NCI-H2196 treated with DMSO at 0.1 percent for 48 hours (cell line): ENCODE measurements at regions not wholly inside any gene's neighbourhood (a gene's known extent, or its start where the extent isn't known, plus 50 kb on each side); places are given as distances from the start of the nearest gene placed in this dataset.
"Not testable (repeated sequence)": the region's sequence is repeated elsewhere in the genome, so short reads cannot be mapped to it uniquely, and the experiment has no call there.

Experiments
- DNase-seq: peaks from one replicate; lab custom pipeline; 2025; ENCODE audit not compliant: unreplicated experiment; lab: John Stamatoyannopoulos, UW

- DNase-seq, result no peak
These were observed 127.2 kb upstream of the SLIT2 start for GRCh38 chr4:20124317-20125026.

DNA sequence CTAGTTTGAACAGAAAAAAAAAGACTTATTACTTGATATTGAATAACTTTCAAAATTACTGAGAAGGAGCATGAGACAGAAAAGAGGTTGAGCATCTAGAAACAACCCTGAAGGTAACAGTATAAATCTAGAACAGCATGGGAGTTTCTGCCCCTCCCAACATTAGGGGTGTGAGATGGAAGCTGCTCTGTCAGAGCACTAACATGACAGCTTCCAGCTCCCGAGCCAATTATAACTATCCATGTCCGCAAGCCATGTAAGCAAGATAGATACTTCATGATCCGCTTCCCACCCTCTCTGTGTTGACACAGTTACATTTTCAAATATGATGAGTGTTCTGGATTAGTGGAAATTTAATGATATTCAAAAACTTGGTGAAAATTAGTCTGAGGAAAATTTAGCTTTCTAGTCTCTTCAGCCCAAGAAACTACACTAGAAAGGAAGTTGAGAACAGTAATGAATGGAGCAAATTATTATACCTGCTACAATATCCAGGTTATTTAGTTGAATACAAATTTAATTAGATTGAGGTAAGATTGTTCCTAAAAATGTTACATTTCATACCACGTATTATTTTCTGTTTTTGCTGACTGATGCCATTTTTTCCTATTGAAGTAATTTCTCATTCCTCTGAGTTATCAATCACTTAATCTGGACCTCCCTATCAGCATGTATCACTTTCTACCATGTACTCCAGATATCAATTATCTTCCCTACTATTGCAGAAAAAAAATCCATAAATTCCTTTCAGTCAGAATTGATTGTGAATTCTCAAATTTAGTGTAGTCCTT, 129.3 kb upstream of the SLIT2 start:
- no peak for DNase-seq

GRCh38 chr4:20119141-20119540, 132.6 kb upstream of the SLIT2 start:
- no peak for DNase-seq

DNA sequence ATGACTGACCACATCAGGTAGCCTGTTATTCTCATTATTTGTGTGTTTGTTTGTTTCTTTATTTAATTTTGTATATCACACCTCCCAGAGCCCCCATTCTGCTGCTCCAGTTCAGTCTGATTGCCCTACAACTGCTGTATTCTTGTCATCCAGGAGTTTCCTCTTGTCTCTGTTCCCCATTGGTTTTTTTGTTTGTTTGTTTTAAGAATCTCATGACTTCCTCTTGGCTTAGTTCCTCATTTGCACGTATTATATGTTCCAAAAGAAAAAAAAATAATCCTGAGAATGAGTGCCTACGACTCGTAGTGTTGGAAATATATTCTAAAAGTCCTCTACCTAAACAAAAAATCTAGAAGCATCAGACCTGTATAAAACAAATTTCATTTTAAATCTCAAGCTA, 142.3 kb upstream of the SLIT2 start:
- no peak for DNase-seq

DNA sequence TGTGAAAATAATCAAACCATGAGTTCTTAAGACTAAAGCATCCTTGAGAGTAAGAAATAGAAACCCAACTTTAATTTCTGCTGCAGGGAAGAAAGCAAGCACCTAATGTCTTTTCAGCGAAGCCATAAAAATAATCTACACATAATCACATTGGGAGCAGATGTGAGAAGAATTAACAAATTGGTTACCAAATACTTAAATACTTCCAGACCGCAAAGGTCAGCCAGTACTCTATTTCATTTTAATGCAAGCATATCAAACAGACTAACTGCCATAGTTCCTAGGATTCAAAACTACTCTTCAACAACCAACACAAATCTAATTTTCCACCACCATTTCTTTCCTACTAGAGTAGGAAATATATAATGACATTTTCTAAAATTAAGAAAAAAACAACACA, 144.8 kb upstream of the SLIT2 start:
- no peak for DNase-seq

- DNase-seq, result no peak
These were observed 149.9 kb upstream of the SLIT2 start for GRCh38 chr4:20101831-20102230.

DNA sequence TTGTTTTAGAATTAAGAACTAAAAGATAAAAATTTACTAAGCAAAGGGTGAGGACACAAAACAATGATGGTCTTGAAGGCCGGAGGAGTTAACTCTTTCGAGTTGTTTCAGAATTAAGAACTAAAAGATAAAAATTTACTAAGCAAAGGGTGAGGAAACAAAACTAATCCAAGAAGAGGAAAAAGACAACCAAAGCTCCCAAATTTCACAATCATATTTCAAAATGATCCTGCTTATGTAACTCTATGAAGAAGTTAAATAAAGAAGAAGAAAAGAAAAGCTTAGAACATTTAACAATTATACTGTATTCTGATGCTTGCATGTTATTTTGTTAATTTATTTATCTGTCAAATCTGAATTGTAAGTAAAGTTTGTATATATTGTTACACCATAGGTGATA, 154.8 kb upstream of the SLIT2 start:
- no peak for DNase-seq

GRCh38 chr4:20095805-20096541, 155.7 kb upstream of the SLIT2 start:
- DNase-seq, result no peak

- DNase-seq, result no peak
These were observed 159.9 kb upstream of the SLIT2 start for GRCh38 chr4:20091781-20092180.

DNA sequence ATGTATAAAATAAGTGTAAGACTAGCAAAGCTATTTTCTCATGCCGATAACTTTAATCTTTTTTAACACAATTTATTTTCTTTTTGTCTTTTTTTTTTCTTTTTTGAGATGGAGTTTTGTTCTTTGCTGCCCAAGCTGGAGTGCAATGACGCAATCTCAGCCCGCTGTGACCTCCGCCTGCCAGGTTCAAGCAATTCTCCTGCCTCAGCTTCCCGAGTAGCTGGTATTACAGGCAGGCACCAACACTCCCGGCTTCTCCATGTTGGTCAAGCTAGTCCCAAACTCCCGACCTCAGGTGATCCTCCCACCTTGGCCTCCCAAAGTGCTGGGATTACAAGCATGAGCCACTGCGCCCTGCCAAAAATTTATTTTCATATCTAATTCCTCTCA, 164.2 kb upstream of the SLIT2 start:
- no peak for DNase-seq

DNA sequence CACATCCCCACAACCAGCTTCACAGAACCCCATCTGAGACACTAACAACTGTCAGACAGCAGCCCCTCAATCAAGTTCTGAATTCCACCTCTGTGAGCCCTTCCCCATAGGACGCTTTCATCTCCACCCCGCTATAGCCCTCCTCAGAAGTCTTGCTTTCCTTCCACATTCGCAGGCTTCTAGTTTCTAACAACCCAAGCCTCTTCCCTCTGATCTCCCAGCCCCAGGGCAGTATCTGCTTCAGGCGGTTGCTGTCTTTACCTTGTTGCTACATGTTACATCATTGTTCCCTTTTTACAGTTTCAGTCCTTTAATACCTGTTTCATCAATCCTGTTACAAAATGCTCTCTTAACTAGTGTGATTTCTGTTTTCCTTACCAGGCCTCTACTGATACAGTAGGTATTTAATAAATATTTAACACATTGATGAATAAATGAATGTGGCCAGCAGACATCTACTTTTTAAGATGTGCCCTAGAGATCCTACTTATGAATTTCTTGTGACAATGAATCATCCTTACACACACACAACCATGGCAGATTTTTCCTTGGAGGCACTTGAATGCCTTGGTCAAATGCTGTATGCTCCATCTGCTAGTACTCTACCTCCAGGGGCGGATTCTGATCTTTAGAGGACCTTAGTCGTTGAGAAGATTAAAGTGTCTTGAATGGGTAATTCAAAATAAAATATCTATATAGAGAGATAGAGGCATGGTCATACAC, 164.7 kb upstream of the SLIT2 start:
- no peak for DNase-seq

GRCh38 chr4:20086067-20086798, 165.5 kb upstream of the SLIT2 start:
- no peak for DNase-seq

DNA sequence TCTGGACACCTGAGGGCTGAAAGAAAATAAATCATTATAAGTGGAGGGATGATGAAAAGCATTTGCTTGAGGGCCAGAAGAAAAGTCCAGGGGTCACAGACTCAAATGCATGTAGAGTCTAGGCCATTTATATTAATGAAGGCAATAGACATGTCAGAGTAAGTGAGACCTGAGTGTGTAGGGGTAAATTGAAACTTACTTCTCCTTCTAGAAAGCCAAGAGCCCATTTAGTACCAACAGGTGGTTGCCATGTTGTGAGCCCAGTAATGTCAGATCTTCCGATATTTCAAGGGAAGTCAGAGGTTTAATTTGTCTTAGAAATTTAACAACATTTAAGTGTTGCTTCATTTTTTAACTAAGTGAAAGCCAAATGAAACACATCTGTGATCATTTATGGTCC, 166.1 kb upstream of the SLIT2 start:
- no peak for DNase-seq

DNA sequence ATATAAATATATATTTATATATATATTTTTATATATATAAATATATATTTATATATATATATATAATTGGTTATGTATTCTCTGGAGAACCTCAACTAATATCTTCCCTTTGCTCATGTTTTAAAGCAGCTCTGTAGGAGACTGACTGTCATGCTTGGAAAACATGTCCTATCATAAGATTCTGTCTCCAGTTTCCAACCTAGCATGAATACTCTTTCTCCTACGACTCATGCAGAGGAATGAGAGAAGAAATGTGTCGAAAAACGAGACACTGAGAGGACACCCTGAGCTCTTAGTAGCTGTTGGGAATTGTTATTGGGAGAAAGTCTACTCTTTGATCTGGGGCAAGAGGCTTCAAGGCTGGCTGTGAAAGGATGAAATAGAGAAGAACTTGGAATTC, 166.5 kb upstream of the SLIT2 start:
- no peak for DNase-seq

DNA sequence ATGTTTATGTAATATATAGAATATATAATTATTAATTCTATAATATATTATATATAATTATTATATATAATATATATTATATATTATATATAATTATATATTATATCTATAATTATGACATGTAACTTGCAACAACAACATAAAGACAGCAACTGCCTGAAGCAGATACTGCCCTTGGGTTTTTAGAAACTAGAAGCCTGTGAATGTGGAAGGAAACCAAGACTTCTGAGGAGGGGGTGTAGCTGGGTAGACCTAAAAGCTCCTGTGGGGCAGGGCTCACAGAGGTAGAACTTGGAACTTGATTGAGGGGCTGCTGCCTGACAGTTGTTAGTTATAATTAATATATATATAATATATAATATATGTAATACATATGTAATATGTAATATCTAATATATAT, 167.2 kb upstream of the SLIT2 start:
- DNase-seq, result no peak

DNA sequence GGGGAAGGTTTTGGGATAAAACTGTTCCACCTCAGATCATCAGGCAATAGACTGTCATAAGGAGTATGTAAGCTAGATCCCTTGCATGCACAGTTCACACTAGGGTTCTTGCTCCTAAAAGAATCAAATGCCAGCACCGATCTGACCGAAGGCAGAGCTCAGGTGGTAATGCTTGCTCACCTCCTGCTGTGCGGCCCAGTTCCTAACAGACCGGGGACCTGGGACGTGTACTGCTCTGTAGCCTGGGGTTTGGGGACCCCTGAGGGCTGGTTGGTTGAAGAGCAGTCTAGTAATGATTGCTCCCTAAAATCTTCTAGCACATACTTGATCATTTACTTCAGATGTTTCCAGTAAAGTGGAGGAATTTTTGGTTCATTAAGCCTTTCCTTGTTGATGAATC, 173.1 kb upstream of the SLIT2 start:
- no peak for DNase-seq

DNA sequence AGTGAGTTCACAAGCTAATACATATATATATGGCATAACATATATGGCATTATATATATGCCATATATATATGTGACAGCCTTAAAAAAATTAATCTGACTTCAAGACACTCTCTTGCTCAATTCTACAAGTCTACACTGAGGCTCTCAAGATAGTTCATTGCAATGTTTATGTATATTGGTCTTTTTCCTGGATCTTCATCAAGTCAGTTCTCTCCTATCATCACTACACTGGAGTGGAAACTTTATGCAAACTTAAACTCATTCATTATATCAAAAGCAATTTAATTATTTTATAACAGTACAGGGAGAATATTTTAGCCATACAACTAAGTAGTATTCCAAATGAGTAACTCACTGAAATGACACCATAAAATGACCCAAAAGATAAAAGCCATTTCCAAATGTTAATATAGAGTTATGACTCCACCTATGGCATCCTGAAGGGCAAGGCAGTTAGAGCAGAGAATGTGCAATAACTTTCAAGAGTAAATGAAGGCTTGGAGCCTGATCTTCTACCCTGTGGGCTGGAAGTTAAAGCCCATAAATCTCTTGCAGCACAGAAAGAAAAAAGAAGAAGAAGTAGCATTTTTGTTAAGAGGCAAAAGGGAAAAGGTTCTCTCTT, 176.3 kb upstream of the SLIT2 start:
- DNase-seq, result no peak

- no peak for DNase-seq
These were observed 177.3 kb upstream of the SLIT2 start for GRCh38 chr4:20074450-20074849.

DNA sequence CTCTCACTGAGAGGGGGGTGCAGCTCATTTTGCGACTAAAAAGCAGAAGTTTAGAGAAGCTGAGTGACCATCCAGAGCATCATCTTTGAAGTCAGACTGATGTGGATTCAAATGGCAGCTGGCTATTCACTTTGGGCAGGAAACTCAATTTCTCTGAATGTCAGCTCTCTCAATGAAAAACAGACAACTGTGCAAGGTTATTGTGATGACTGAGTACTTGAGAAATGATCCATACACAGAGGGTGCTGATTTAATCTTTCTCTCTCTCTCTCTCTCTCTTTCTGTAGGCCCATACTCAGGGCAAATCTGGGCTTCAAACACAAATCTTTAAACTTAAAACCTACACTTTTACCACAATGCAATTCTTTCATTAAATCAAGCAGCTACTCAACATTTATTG, 185.8 kb upstream of the SLIT2 start:
- no peak for DNase-seq

GRCh38 chr4:20062857-20063256, 188.8 kb upstream of the SLIT2 start:
- not testable (repeated sequence) for DNase-seq
